Stimulated activated CD8-positive, alpha-beta memory T cell treated with anti-CD3 and anti-CD28 coated beads, Interleukin-15, amount 100 ng/mL, for 24 hours (primary cell): ENCODE measurements at regions not wholly inside any gene's neighbourhood (a gene's known extent, or its start where the extent isn't known, plus 50 kb on each side); places are given as distances from the start of the nearest gene placed in this dataset.

Experiments used
- DNase-seq: peaks from one replicate; pipeline ENCODE4 v3.0.0-alpha.2; 2020; ENCODE audit warnings: low read depth

DNA sequence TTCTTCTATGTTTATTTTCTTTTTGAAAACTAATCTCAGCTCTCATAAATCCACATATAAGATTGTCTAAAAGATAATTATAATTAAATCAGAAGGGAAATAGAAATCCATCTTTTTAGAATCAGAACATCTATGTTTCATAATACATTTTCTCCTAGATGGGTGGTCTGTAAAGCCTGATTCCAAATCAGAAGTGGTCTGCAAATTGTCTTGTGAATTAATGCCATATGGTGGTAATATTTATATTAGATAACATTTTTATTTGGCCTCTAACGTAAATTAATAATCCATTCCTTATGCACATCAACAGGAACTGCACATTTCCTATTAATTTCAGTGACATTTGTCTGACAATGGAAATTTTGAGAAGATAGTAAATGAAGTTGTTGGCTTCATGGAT is 52.8 kb upstream of the TBC1D5 start:
- DNase-seq: no peak

DNA sequence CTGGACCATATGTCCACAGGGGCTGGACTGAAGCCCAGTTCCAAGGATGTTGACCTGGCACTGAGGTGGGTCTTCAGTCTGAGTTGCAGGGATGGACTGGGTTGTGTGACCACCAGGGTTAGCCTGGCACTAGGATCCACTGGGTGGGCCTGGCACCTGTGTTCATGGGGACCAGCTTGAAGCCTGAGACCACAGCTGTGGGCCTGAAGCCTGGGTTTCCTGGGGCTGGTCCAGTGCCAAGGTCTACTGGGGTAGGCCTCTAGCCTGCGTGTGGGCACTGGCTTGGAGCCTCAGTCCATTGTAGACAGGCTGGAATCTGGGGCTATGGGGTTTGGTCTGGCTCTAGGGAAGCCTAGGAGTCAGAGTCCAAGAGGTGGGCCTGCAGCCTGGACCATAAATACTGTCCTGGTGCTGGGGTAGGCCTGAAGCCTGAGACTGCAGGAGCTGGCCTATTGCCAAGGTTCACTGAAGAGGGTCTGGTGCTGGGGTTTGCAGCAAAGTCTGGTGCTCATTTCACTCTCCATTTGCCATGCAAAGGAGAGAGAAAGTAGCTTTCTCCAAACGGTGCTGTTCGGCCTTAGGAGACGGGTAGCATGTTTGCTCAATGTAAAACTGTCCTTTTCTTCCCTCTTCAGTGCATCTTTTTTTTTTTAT is 51.2 kb upstream of the TBC1D5 start:
- DNase-seq: no peak
